ENCODE measurements at regions not wholly inside any gene's neighbourhood (a gene's known extent, or its start where the extent isn't known, plus 50 kb on each side); places are given as distances from the start of the nearest gene placed in this dataset.

DNA sequence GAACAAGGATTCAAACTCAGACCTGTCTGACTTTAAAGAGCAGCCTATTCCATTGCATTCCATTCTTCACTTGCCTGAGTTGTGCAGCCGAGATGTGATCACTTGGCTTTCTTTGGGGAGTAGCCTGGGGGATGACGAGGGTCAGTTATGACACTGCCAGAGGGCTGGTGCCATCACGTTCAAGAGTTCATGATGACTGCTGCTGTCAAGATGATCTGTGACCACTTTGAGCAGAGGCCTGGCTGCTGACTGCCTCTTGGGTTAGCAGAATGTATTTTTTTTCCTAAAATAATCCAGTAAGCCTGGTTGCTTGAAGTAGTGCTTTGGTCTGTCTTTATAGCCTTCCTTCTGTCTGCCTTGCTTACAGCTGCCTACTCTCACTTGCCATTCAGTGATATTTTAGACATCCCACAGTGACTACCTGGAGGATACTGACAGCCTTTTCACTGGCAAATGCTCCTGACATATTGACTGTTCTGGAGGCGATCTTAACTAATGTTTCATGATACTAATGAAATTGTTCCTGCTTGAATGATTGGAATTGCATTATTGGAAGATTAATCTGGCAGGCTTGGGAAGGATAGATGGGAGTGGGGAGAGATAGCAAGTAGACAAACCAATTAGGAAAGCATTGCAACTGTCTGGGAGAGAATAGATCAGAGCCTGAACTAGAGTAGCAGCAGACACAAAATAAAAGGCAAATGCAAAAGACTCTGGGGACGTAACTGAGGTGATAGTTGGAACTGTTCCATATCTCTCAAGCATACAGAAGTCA is 221.6 kb upstream of the LCORL start:
- no peak for TF ChIP-seq CTCF (IDR thresholded peaks at IDR 0.05)
- TF ChIP-seq EP300 (IDR thresholded peaks at IDR 0.05), result no peak
- TF ChIP-seq POLR2AphosphoS5 (IDR thresholded peaks at IDR 0.05), result no peak
